SK-N-SH treated with all-trans-retinoic acid at 6 μM for 48 hours (cell line): ENCODE measurements at regions not wholly inside any gene's neighbourhood (a gene's known extent, or its start where the extent isn't known, plus 50 kb on each side); places are given as distances from the start of the nearest gene placed in this dataset.
"Not testable (repeated sequence)": the region's sequence is repeated elsewhere in the genome, so short reads cannot be mapped to it uniquely, and the experiment has no call there.

Source experiments
- ATAC-seq: fragments of 200-7000 bp; cut with Tn5 transposase; 3 replicates; pipeline ENCODE4 v1.9.1; 2020; ENCODE audit warnings: mild to moderate bottlenecking, moderate library complexity
- ARNTL ChIP-seq: fragments of 450-650 bp; formaldehyde crosslinking; IDR thresholded peaks from 2 replicates; pipeline ENCODE4 v1.5.0; 2020; ENCODE audit warnings: low read depth, mild to moderate bottlenecking, moderate library complexity, borderline replicate concordance
- CREB5 ChIP-seq: fragments of 250-450 bp; sonication (Bioruptor Pico); IDR thresholded peaks from 2 replicates; pipeline ENCODE4 v1.5.1; 2020; ENCODE audit warnings: low read depth, mild to moderate bottlenecking, moderate library complexity
- CSDC2 ChIP-seq: fragments of 250-450 bp; sonication (Bioruptor Pico); IDR thresholded peaks from 2 replicates; pipeline ENCODE4 v1.5.0; 2020; ENCODE audit warnings: mild to moderate bottlenecking, moderate library complexity
- CSRNP3 ChIP-seq: fragments of 250-450 bp; sonication (Bioruptor Pico); IDR thresholded peaks from 2 replicates; pipeline ENCODE4 v1.5.1; 2021; ENCODE audit warnings: mild to moderate bottlenecking, moderate library complexity
- ESRRG ChIP-seq: fragments of 250-450 bp; sonication (Bioruptor Pico); IDR thresholded peaks from 2 replicates; pipeline ENCODE4 v1.6.1; 2021; ENCODE audit warnings: mild to moderate bottlenecking
- GLIS3 ChIP-seq: fragments of 250-450 bp; sonication (Bioruptor Pico); IDR thresholded peaks from 2 replicates; pipeline ENCODE4 v1.5.0; 2020; ENCODE audit warnings: mild to moderate bottlenecking, moderate library complexity
- ISL1 ChIP-seq: fragments of 250-450 bp; sonication (Bioruptor Pico); IDR thresholded peaks from 2 replicates; pipeline ENCODE4 v2.1.2; 2022; ENCODE audit warnings: mild to moderate bottlenecking, moderate library complexity
- PATZ1 ChIP-seq: fragments of 250-450 bp; sonication (Bioruptor Pico); IDR thresholded peaks from 2 replicates; pipeline ENCODE4 v1.8.0; 2020; ENCODE audit warnings: mild to moderate bottlenecking, moderate library complexity, borderline replicate concordance
- PPARA ChIP-seq: fragments of 250-450 bp; sonication (Bioruptor Pico); IDR thresholded peaks from 2 replicates; pipeline ENCODE4 v1.5.0; 2020; ENCODE audit warnings: mild to moderate bottlenecking, borderline replicate concordance
- TCF4 ChIP-seq: fragments of 250-450 bp; sonication (Bioruptor Pico); IDR thresholded peaks from 2 replicates; pipeline ENCODE4 v1.8.0; 2021; ENCODE audit warnings: mild to moderate bottlenecking, moderate library complexity, borderline replicate concordance
- TOX ChIP-seq: fragments of 250-450 bp; sonication (Bioruptor Pico); IDR thresholded peaks from 2 replicates; pipeline ENCODE4 v1.8.0; 2021; ENCODE audit warnings: mild to moderate bottlenecking, moderate library complexity, borderline replicate concordance
- ZC3H10 ChIP-seq: fragments of 250-450 bp; sonication (Bioruptor Pico); IDR thresholded peaks from 2 replicates; pipeline ENCODE4 v1.5.1; 2021; ENCODE audit warnings: mild to moderate bottlenecking, moderate library complexity
- ZFP3 ChIP-seq: fragments of 250-450 bp; sonication (Bioruptor Pico); IDR thresholded peaks from 2 replicates; pipeline ENCODE4 v1.5.0; 2020; ENCODE audit warnings: mild to moderate bottlenecking, moderate library complexity
- ZNF565 ChIP-seq: fragments of 450-650 bp; formaldehyde crosslinking; conservative IDR thresholded peaks from 2 replicates; pipeline ENCODE4 v1.5.0; 2020; ENCODE audit warnings: low read depth, mild to moderate bottlenecking, moderate library complexity
- ZNF70 ChIP-seq: fragments of 450-650 bp; formaldehyde crosslinking; IDR thresholded peaks from 2 replicates; pipeline ENCODE4 v1.5.0; 2020; ENCODE audit warnings: mild to moderate bottlenecking, moderate library complexity
- ZNF8 ChIP-seq: fragments of 450-650 bp; formaldehyde crosslinking; IDR thresholded peaks from 2 replicates; pipeline ENCODE4 v1.5.0; 2020; ENCODE audit warnings: mild to moderate bottlenecking, moderate library complexity
- TF ChIP-seq, protein P1 (sequence below): fragments of 250-450 bp; sonication (Bioruptor Pico); IDR thresholded peaks from 2 replicates; pipeline ENCODE4 v1.5.0; 2020; ENCODE audit warnings: mild to moderate bottlenecking, moderate library complexity

GRCh38 chrX:3479026-3479425, 132.6 kb upstream of the MXRA5 start:
- ATAC-seq = no peak
- TF ChIP-seq ZNF565 (CRISPR knock-in tag) (no peak), ISL1 (CRISPR knock-in tag) (no peak), CSRNP3 (no peak), CSDC2 (CRISPR knock-in tag) (no peak), GLIS3 (CRISPR knock-in tag) (no peak)
- TF ChIP-seq, all 23 proteins: peak for 0

- ATAC-seq = no peak
- TF ChIP-seq ZNF8 (CRISPR knock-in tag) (no peak), ZNF70 (CRISPR knock-in tag) (no peak), TCF4 (CRISPR knock-in tag) (no peak), CSDC2 (CRISPR knock-in tag) (no peak), CSRNP3 (no peak), TOX (no peak), ESRRG (CRISPR knock-in tag) (no peak), ZFP3 (CRISPR knock-in tag) (no peak), ZNF565 (CRISPR knock-in tag) (no peak), PPARA (CRISPR knock-in tag) (no peak), PATZ1 (CRISPR knock-in tag) (no peak), ARNTL (CRISPR knock-in tag) (no peak), CREB5 (CRISPR knock-in tag) (no peak)
- TF ChIP-seq, protein P1, sequence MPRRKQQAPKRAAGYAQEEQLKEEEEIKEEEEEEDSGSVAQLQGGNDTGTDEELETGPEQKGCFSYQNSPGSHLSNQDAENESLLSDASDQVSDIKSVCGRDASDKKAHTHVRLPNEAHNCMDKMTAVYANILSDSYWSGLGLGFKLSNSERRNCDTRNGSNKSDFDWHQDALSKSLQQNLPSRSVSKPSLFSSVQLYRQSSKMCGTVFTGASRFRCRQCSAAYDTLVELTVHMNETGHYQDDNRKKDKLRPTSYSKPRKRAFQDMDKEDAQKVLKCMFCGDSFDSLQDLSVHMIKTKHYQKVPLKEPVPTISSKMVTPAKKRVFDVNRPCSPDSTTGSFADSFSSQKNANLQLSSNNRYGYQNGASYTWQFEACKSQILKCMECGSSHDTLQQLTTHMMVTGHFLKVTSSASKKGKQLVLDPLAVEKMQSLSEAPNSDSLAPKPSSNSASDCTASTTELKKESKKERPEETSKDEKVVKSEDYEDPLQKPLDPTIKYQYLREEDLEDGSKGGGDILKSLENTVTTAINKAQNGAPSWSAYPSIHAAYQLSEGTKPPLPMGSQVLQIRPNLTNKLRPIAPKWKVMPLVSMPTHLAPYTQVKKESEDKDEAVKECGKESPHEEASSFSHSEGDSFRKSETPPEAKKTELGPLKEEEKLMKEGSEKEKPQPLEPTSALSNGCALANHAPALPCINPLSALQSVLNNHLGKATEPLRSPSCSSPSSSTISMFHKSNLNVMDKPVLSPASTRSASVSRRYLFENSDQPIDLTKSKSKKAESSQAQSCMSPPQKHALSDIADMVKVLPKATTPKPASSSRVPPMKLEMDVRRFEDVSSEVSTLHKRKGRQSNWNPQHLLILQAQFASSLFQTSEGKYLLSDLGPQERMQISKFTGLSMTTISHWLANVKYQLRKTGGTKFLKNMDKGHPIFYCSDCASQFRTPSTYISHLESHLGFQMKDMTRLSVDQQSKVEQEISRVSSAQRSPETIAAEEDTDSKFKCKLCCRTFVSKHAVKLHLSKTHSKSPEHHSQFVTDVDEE (CRISPR knock-in tag) = no peak
Observed at GRCh38 chrX:3476973-3477372, 130.5 kb upstream of the MXRA5 start.

DNA sequence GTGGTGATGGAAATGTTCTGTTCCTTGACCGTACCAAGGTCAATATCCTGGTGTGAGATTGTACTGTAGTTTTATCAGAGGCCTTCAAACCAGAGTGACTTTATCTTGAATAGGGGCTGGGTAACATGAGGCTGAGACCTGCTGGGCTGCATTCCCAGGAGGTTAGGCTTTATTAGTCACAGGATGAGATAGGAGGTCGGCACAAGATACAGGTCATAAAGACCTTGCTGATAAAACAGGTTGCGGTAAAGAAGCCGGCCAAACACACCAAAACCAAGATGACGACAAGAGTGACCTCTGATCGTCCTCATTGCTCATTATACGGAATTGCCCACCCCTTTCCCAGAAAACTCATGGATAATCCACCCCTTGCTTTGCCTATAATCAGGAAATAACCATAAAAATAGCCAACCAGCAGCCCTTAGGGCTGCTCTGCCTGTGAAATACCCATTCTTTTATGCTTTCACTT, 123.8 kb upstream of the MXRA5 start:
- ATAC-seq = not testable (repeated sequence)

DNA sequence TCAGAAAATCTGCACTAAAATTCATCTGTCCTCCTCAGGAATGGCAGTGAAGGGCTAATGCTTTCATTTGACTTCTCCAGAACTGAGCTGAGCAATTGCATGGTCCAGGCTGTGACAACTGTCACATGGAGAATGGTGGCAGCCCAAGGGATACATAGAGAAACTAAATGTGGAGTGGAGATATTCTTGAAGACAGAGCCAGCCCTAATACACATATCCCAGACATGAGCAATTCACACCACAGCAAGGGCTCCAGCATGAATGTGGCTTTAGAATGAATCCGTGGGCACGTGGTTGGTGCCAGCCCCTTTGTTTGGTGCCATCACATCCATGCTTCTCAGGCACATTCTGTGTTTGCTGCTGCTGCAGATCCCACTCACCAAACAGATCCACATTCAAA, 121.6 kb upstream of the MXRA5 start:
- no peak for ATAC-seq
- no peak for TF ChIP-seq PATZ1 (CRISPR knock-in tag)
- no peak for TF ChIP-seq TOX
- no peak for TF ChIP-seq PPARA (CRISPR knock-in tag)
- no peak for TF ChIP-seq ZC3H10
- TF ChIP-seq CSRNP3 = no peak
- TF ChIP-seq TCF4 (CRISPR knock-in tag) = no peak
- no peak for TF ChIP-seq GLIS3 (CRISPR knock-in tag)
- no peak for TF ChIP-seq CREB5 (CRISPR knock-in tag)
- TF ChIP-seq, all 23 proteins: peak for 0
